KMS-11 (cell line): ENCODE measurements at regions not wholly inside any gene's neighbourhood (a gene's known extent, or its start where the extent isn't known, plus 50 kb on each side); places are given as distances from the start of the nearest gene placed in this dataset.

Source experiments
- H2AFZ ChIP-seq: fragments of 200-600 bp; sonication (generic); 2 replicates; pipeline ENCODE4 v1.6.1; 2016; ENCODE audit warnings: antibody characterized with exemption, mixed run types, low read depth
- H3K27ac ChIP-seq: fragments of 200-600 bp; sonication (generic); 2 replicates; pipeline ENCODE4 v1.6.1; 2016; ENCODE audit warnings: mild to moderate bottlenecking, mixed run types
- H3K27me3 ChIP-seq: fragments of 200-600 bp; sonication (generic); 2 replicates; pipeline ENCODE4 v1.6.1; 2017; ENCODE audit warnings: mild to moderate bottlenecking, low read depth, mixed run types, moderate library complexity; ENCODE audit not compliant: insufficient read depth
- H3K36me3 ChIP-seq: fragments of 200-600 bp; sonication (generic); 2 replicates; pipeline ENCODE4 v1.6.1; 2017; ENCODE audit warnings: mild to moderate bottlenecking, mixed run types; ENCODE audit not compliant: insufficient read depth
- H3K4me1 ChIP-seq: fragments of 200-600 bp; sonication (generic); 2 replicates; pipeline ENCODE4 v1.6.1; 2016; ENCODE audit warnings: mild to moderate bottlenecking, low read depth, mixed run types; ENCODE audit not compliant: poor library complexity, severe bottlenecking
- H3K4me2 ChIP-seq: fragments of 200-600 bp; sonication (generic); 2 replicates; pipeline ENCODE4 v1.7.0; 2016; ENCODE audit warnings: mild to moderate bottlenecking, mixed run types
- H3K4me3 ChIP-seq: fragments of 200-600 bp; sonication (generic); IDR thresholded peaks from 2 replicates; pipeline ENCODE4 v1.6.1; 2017; ENCODE audit warnings: low read depth, low read length, mixed read lengths; ENCODE audit not compliant: insufficient read depth
- H3K79me2 ChIP-seq: fragments of 200-600 bp; sonication (generic); 2 replicates; pipeline ENCODE4 v1.6.1; 2016; ENCODE audit warnings: low read depth, mixed run types; ENCODE audit not compliant: insufficient read depth
- H3K9ac ChIP-seq: fragments of 200-600 bp; sonication (generic); 2 replicates; pipeline ENCODE4 v1.6.1; 2016; ENCODE audit warnings: mild to moderate bottlenecking, mixed run types
- H4K20me1 ChIP-seq: fragments of 200-600 bp; sonication (generic); 2 replicates; pipeline ENCODE4 v1.6.1; 2016; ENCODE audit warnings: mild to moderate bottlenecking, mixed run types; ENCODE audit not compliant: insufficient read depth
- CTCF ChIP-seq: fragments of 200-600 bp; sonication (generic); conservative IDR thresholded peaks from 2 replicates; pipeline ENCODE4 v1.6.1; 2017; ENCODE audit warnings: low read depth, mild to moderate bottlenecking, antibody characterized with exemption, low read length, moderate library complexity, mixed read lengths

DNA sequence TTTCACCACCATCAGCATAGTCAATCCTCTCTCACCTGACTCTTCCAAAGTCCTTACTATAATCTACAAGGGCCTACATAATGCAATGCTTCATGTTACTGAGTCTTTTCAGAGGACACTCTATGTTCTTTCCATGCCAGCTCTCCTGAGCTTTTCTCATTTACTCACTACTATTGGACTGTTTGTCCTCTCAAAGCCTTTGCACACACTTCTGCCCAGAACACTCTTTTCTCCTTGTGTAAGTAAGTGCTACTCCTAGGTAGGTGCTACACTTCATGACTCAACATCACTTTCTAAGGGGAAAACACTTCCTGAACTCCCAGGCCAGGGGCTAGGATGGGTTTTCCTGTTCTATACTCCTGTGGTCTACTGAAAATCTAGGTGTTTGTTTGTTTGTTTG is 82.5 kb upstream of the GULP1 start:
- H4K20me1 ChIP-seq, result no peaks in the 10 kb centered on the region

DNA sequence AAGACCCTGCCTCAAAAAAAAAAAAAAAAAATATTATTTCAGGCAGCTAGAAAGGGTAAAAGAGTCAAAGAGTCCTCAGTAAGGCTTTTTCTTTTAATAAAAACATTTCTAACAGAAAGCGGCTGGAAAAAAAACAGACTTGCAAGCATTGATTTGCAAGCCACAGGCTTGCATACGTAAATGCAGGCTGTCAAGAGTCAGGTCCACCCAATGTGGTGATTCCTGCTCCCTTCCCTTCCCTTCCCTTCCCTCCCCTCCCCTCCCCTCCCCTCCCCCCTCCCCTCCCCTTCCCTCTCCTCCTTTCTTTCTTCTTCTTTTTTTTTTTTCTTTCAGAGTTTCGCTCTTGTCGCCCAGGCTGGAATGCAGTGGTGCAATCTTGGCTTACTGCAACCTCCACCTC is 74.4 kb upstream of the GULP1 start:
- H3K27me3 ChIP-seq, result no peaks in the 10 kb centered on the region
- H3K27ac ChIP-seq, result no peak overlapping the region
- H3K4me3 ChIP-seq, result no peak overlapping the region
- no peaks in the 10 kb centered on the region for H3K4me1 ChIP-seq
- no peaks in the 10 kb centered on the region for H3K79me2 ChIP-seq
- no peaks in the 10 kb centered on the region for H4K20me1 ChIP-seq
- no peaks in the 10 kb centered on the region for H3K36me3 ChIP-seq
- TF ChIP-seq CTCF, result no peak
- no peak overlapping the region for H3K9ac ChIP-seq
- no peak overlapping the region for H3K4me2 ChIP-seq
- H2AFZ ChIP-seq, result no peak overlapping the region

More for the DNA sequence above, 82.5 kb upstream of the GULP1 start:
- H3K4me3 ChIP-seq, result no peak overlapping the region
- H2AFZ ChIP-seq, result no peak overlapping the region
- no peak overlapping the region for H3K9ac ChIP-seq
- no peaks in the 10 kb centered on the region for H3K79me2 ChIP-seq
- H3K27ac ChIP-seq, result no peak overlapping the region
- no peak overlapping the region for H3K4me2 ChIP-seq
- H3K4me1 ChIP-seq, result peaks cover 10% of the 10 kb centered on the region
- TF ChIP-seq CTCF, result no peak
- no peaks in the 10 kb centered on the region for H3K36me3 ChIP-seq
- no peaks in the 10 kb centered on the region for H3K27me3 ChIP-seq

DNA sequence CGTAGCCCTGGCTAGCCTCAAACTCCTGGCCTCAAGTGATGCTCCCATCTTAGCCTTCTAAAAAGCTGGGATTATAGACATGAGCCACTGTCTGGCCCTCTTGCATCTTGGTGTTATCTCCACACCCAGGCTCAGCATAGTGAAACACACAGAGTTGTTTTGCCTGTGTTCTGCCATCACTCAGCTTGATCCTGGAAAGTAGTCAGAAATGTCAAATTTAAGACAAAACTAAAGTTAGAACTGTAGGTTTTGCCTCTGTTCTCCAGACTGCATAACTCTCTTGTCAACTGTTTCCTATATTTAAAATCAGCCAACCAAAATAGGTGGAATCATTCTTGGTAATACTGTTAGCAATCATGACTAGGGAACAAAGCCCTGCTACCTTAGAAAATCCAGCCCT is 72.1 kb upstream of the GULP1 start:
- Histone ChIP-seq H3K9ac (no peak overlapping the region), H3K27me3 (no peaks in the 10 kb centered on the region), H3K4me1 (no peaks in the 10 kb centered on the region), H2AFZ (no peak overlapping the region), H4K20me1 (no peaks in the 10 kb centered on the region), H3K4me3 (no peak overlapping the region), H3K79me2 (no peaks in the 10 kb centered on the region), H3K36me3 (no peaks in the 10 kb centered on the region), H3K27ac (no peak overlapping the region), H3K4me2 (no peak overlapping the region)
- no peak for TF ChIP-seq CTCF

DNA sequence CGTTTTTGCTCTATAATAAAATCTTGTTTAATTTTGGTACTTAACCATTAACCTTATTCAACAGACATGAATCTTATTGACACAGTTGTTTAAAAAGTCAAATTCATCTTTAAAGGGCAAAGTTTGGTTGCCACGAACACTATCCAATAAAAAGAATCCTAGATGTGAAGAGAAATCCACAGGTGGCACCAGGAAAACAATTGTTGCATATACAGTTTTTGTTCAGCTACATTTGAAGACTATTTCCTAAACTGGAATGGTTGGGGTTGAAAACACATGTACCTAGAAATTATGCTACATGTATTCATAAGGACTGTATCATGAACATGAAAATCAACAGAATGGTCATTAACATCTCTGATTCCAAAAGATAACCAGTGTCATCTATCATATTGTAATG is 71.1 kb upstream of the GULP1 start:
- H3K27me3 ChIP-seq, result no peaks in the 10 kb centered on the region
- no peaks in the 10 kb centered on the region for H4K20me1 ChIP-seq
- no peaks in the 10 kb centered on the region for H3K4me1 ChIP-seq
- no peaks in the 10 kb centered on the region for H3K79me2 ChIP-seq
- TF ChIP-seq CTCF, result no peak
- H3K4me2 ChIP-seq, result no peak overlapping the region
- no peak overlapping the region for H2AFZ ChIP-seq
- no peak overlapping the region for H3K9ac ChIP-seq
- no peaks in the 10 kb centered on the region for H3K36me3 ChIP-seq
- no peak overlapping the region for H3K4me3 ChIP-seq
- no peak overlapping the region for H3K27ac ChIP-seq

- H3K27ac ChIP-seq, result no peak overlapping the region
- TF ChIP-seq CTCF, result no peak
- no peaks in the 10 kb centered on the region for H3K36me3 ChIP-seq
- no peaks in the 10 kb centered on the region for H4K20me1 ChIP-seq
- no peak overlapping the region for H3K9ac ChIP-seq
- H3K4me1 ChIP-seq, result no peaks in the 10 kb centered on the region
- H3K4me3 ChIP-seq, result no peak overlapping the region
- H3K4me2 ChIP-seq, result no peak overlapping the region
- no peaks in the 10 kb centered on the region for H3K79me2 ChIP-seq
- no peak overlapping the region for H2AFZ ChIP-seq
- H3K27me3 ChIP-seq, result no peaks in the 10 kb centered on the region
These were observed 64.0 kb upstream of the GULP1 start for GRCh38 chr2:188227713-188228112.
